ENCODE measurements at regions not wholly inside any gene's neighbourhood (a gene's known extent, or its start where the extent isn't known, plus 50 kb on each side); places are given as distances from the start of the nearest gene placed in this dataset.

DNA sequence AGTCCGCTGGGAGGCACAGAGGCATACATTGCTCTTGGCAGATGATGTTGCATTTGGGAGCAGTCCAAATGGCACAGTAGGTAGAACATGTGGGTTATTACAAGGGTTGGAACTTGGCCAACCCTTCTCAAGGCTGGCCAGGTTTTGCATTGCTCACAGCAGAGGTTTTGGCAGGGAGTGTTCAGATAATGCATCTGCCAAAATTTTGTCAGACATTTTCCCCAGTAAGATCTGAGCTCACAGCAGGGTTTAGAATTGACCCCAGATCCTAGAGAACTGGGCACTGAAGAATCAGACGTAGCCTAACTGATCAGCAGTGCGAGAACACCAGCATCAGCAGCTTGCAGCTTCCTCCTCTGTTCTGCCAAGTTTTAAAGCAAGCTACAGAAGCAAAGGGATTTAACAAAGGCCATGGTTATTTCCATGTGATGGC, 468.8 kb upstream of the KIF2B start:
- Histone ChIP-seq H3K79me2 (ENCODE audit: control insufficient read depth, insufficient read depth, low read length) (no peaks in the 10 kb centered on the region), H3K9me1 (replicated peaks; ENCODE audit: control insufficient read depth, extremely low read depth, insufficient read depth, low read length) (no peaks in the 10 kb centered on the region), H3K4me1 (ENCODE audit: control insufficient read depth, extremely low read depth, insufficient read depth, low read length) (no peaks in the 10 kb centered on the region), H3K4me3 (replicated peaks in 1 of 3; ENCODE audit: insufficient read depth in 1 of 3, low read depth in 1 of 3, low read length in 3 of 3) (no peak overlapping the region), H2AFZ (ENCODE audit: low read depth, low read length) (no peak overlapping the region), H3K27ac (ENCODE audit: insufficient read depth, low read depth, low read length) (no peak overlapping the region), H3K9ac (replicated peaks; ENCODE audit: extremely low read depth, insufficient read depth, low read length) (no peak overlapping the region), H3K36me3 (ENCODE audit: control insufficient read depth in 2 of 2, extremely low read depth in 1 of 2, insufficient read depth in 2 of 2, low read length in 2 of 2) (no peaks in the 10 kb centered on the region), H3K4me2 (ENCODE audit: insufficient read depth, low read length) (no peak overlapping the region), H3K27me3 (ENCODE audit: control insufficient read depth in 2 of 2, insufficient read depth in 2 of 2, low read length in 2 of 2) (no peaks in the 10 kb centered on the region), H3K9me3 (replicated peaks; ENCODE audit: control insufficient read depth, insufficient read depth, low read length) (peaks cover 2% of the 10 kb centered on the region), H4K20me1 (replicated peaks; ENCODE audit: control insufficient read depth, extremely low read depth, insufficient read depth, low read length) (no peaks in the 10 kb centered on the region)
- intact Hi-C loops (cut with micrococcal nuclease) (no loop called here), dilution Hi-C loops (cut with MboI; ENCODE audit: extremely low pct_ligation_motif_present, low sequenced_read_pairs) (no loop called here)
- CTCF ChIA-PET, result no interaction called here
- TF ChIP-seq JUN (IDR thresholded peaks at IDR 0.05; ENCODE audit: borderline replicate concordance, insufficient read depth, insufficient read length, low read depth) (no peak), EZH2 (IDR thresholded peaks at IDR 0.05; ENCODE audit: borderline replicate concordance, low read depth, low read length, severe bottlenecking) (no peak), POLR2A (IDR thresholded peaks at IDR 0.05; ENCODE audit: low read depth, low read length) (no peak), MYC (IDR thresholded peaks at IDR 0.05; ENCODE audit: low read depth, low read length) (no peak), FOS (IDR thresholded peaks at IDR 0.05; ENCODE audit: borderline replicate concordance, insufficient read depth, low read length) (no peak), GATA2 (IDR thresholded peaks at IDR 0.05; ENCODE audit: insufficient read depth, insufficient read length, low read depth, low read length) (no peak), POLR2AphosphoS5 (IDR thresholded peaks at IDR 0.05; ENCODE audit: insufficient read depth, low read depth, low read length) (no peak)
- TF ChIP-seq, protein P1, sequence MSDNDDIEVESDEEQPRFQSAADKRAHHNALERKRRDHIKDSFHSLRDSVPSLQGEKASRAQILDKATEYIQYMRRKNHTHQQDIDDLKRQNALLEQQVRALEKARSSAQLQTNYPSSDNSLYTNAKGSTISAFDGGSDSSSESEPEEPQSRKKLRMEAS (IDR thresholded peaks at IDR 0.05; ENCODE audit: insufficient read depth, insufficient read length), result no peak
- TF ChIP-seq, protein P2, sequence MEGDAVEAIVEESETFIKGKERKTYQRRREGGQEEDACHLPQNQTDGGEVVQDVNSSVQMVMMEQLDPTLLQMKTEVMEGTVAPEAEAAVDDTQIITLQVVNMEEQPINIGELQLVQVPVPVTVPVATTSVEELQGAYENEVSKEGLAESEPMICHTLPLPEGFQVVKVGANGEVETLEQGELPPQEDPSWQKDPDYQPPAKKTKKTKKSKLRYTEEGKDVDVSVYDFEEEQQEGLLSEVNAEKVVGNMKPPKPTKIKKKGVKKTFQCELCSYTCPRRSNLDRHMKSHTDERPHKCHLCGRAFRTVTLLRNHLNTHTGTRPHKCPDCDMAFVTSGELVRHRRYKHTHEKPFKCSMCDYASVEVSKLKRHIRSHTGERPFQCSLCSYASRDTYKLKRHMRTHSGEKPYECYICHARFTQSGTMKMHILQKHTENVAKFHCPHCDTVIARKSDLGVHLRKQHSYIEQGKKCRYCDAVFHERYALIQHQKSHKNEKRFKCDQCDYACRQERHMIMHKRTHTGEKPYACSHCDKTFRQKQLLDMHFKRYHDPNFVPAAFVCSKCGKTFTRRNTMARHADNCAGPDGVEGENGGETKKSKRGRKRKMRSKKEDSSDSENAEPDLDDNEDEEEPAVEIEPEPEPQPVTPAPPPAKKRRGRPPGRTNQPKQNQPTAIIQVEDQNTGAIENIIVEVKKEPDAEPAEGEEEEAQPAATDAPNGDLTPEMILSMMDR (IDR thresholded peaks at IDR 0.05; ENCODE audit: extremely low read depth in 1 of 2, insufficient read depth in 1 of 2, low read depth in 1 of 2, low read length in 2 of 2), result no peak
- BruUV-seq (replicated peaks), result no TSS peak
- POLR2A ChIA-PET, result no interaction called here
- no peak for DNase-seq (ENCODE audit: low read depth, low spot score)
- FAIRE-seq, result no peak
